ENCODE measurements at regions not wholly inside any gene's neighbourhood (a gene's known extent, or its start where the extent isn't known, plus 50 kb on each side); places are given as distances from the start of the nearest gene placed in this dataset.

DNA sequence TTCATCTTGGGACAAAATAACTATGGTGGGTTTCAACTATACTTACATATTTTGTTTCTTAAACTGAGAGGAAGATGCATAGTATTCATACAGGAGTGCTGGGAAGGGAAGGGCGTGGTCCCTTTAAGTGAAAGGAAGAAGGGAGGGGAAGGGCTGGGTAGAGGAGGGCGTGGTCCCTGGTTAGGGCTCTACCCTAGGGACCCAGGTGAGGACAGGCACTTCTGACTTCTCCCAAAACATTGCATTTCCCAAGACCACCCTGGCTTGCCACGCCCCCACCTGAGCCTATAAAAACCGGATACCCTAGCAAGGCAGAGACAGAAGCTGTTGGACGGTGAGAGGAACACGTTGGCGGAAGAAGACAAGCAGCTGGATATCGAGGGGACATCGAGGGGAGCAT, 157.6 kb upstream of the PLXNA4 start:
- Histone ChIP-seq H3K36me3 (ENCODE audit: control insufficient read depth in 2 of 2, insufficient read depth in 2 of 2, low read length in 2 of 2) (no peaks in the 10 kb centered on the region), H3K27ac (ENCODE audit: low read length) (no peak overlapping the region), H3K9me3 (ENCODE audit: control insufficient read depth in 2 of 2, low read length in 2 of 2) (no peaks in the 10 kb centered on the region), H3K27me3 (ENCODE audit: control insufficient read depth in 1 of 2, insufficient read depth in 2 of 2, low read length in 2 of 2) (no peaks in the 10 kb centered on the region), H3K4me1 (ENCODE audit: control insufficient read depth, insufficient read depth, low read length) (no peaks in the 10 kb centered on the region), H3K9ac (ENCODE audit: low read length in 2 of 2) (no peak overlapping the region), H3K4me3 (ENCODE audit: low read length in 2 of 2) (no peak overlapping the region)

DNA sequence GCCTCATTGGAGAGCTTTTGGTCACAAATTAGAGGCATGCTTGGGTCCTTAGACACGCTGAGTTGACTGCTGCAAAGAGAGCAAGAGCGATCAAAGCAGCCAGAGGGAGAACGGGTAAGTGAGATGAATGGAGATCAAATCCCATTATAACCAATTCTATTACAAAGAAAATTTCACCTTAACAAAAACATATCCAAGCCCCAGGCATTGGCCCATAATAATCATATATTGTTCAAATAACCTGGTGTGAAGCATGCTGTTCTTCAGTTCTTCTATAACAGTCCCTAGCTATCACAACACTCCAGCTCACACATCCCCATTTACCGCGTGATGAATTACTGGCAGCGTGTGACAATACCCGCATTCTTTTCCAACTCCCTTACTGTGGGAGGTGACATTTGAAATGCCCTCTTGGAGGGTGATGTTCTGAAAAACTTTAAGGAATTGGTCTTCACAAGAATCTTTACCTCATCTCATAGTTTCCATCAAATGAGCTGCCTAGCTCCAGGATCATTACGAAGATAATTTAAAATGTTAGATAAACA, 156.1 kb upstream of the PLXNA4 start:
- H3K27ac ChIP-seq (ENCODE audit: low read length): no peak overlapping the region
- H3K4me1 ChIP-seq (ENCODE audit: control insufficient read depth, insufficient read depth, low read length): no peaks in the 10 kb centered on the region
- peaks cover 0 to 1% of the 10 kb centered on the region in 2 donors for H3K27me3 ChIP-seq (ENCODE audit: control insufficient read depth in 1 of 2, insufficient read depth in 2 of 2, low read length in 2 of 2)
- H3K4me3 ChIP-seq (ENCODE audit: low read length in 2 of 2): no peak overlapping the region
- H3K36me3 ChIP-seq (ENCODE audit: control insufficient read depth in 2 of 2, insufficient read depth in 2 of 2, low read length in 2 of 2): no peaks in the 10 kb centered on the region
- H3K9me3 ChIP-seq (ENCODE audit: control insufficient read depth in 2 of 2, low read length in 2 of 2): no peaks in the 10 kb centered on the region
- no peak overlapping the region for H3K9ac ChIP-seq (ENCODE audit: low read length in 2 of 2)

DNA sequence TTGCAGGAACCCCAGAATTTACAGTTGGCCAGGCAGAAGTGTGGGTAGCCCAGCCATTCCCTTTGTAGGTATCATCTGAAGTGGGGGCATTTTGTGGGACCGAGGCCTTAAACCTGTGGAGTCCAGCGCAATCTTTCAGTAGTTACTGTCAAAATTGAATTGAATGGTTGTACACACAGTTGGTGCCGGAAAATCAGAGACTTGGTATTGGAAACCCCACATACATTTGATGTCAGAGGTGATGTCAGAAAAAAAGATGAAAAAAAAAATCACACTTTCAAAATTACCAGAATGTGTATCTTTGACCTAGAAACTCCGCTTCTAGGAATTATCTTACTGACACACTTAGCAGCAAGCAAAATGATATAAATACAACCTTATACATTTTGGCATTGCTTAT, 153.8 kb upstream of the PLXNA4 start:
- Histone ChIP-seq H3K4me1 (ENCODE audit: control insufficient read depth, insufficient read depth, low read length) (no peaks in the 10 kb centered on the region), H3K9me3 (ENCODE audit: control insufficient read depth in 2 of 2, low read length in 2 of 2) (no peaks in the 10 kb centered on the region), H3K4me3 (ENCODE audit: low read length in 2 of 2) (no peak overlapping the region), H3K36me3 (ENCODE audit: control insufficient read depth in 2 of 2, insufficient read depth in 2 of 2, low read length in 2 of 2) (no peaks in the 10 kb centered on the region), H3K27ac (ENCODE audit: low read length) (no peak overlapping the region), H3K27me3 (ENCODE audit: control insufficient read depth in 1 of 2, insufficient read depth in 2 of 2, low read length in 2 of 2) (peaks cover 0 to 3% of the 10 kb centered on the region in 2 donors), H3K9ac (ENCODE audit: low read length in 2 of 2) (no peak overlapping the region)

DNA sequence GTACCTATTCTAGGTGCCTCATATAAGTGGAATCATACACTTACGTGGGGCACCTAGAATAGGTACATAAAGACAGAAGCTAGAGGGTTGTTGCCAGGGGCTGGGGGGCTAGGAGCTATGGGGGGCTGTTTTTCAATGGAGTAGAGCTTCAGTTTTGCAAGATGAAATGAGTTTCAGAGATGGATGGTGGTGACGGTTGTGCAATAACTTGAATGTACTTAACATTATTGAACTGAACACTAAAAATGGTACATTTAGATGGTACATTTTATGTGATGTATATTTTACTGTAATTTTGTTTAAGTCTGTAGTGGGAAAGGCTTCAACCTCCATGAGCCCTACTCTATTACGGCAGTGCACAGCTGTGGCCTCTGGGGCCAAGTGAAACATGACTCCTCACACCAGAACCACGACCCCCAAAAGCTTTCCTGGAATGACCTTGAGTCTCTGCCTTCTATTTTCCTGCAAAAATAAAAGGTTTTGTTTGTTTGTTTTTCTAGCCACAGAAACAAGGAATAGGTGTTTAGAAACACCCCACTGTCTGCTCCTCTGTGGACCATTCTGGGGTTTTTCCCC, 147.3 kb upstream of the PLXNA4 start:
- no peaks in the 10 kb centered on the region for H3K4me1 ChIP-seq (ENCODE audit: control insufficient read depth, insufficient read depth, low read length)
- no peak overlapping the region for H3K4me3 ChIP-seq (ENCODE audit: low read length in 2 of 2)
- H3K27ac ChIP-seq (ENCODE audit: low read length): no peak overlapping the region
- H3K36me3 ChIP-seq (ENCODE audit: control insufficient read depth in 2 of 2, insufficient read depth in 2 of 2, low read length in 2 of 2): no peaks in the 10 kb centered on the region
- no peak overlapping the region for H3K9ac ChIP-seq (ENCODE audit: low read length in 2 of 2)
- peaks cover 0 to 3% of the 10 kb centered on the region in 2 donors for H3K27me3 ChIP-seq (ENCODE audit: control insufficient read depth in 1 of 2, insufficient read depth in 2 of 2, low read length in 2 of 2)
- no peaks in the 10 kb centered on the region for H3K9me3 ChIP-seq (ENCODE audit: control insufficient read depth in 2 of 2, low read length in 2 of 2)

DNA sequence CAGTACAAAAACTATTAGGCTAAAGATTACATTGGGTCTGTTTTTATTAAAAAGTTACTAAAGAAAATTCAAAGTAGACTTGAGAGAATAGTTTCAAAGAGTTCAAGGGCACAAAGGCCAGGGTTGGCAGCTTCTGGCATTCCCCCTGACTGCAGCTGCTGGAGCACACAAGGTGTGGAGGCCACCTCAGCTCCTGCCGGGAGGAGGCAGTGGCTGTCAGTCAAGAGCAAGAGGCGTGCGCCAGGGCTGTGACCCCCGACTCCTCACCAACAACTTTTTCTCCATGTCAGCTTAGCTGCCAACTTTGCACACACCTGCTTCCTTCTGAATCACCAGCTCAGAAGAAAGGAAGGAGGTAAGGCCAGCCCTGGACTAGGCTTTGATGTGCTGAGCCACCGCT, 144.6 kb upstream of the PLXNA4 start:
- no peak overlapping the region for H3K27ac ChIP-seq (ENCODE audit: low read length)
- H3K4me3 ChIP-seq (ENCODE audit: low read length in 2 of 2): no peak overlapping the region
- H3K9me3 ChIP-seq (ENCODE audit: control insufficient read depth in 2 of 2, low read length in 2 of 2): no peaks in the 10 kb centered on the region
- no peaks in the 10 kb centered on the region for H3K4me1 ChIP-seq (ENCODE audit: control insufficient read depth, insufficient read depth, low read length)
- H3K36me3 ChIP-seq (ENCODE audit: control insufficient read depth in 2 of 2, insufficient read depth in 2 of 2, low read length in 2 of 2): no peaks in the 10 kb centered on the region
- H3K9ac ChIP-seq (ENCODE audit: low read length in 2 of 2): no peak overlapping the region
- no peaks in the 10 kb centered on the region for H3K27me3 ChIP-seq (ENCODE audit: control insufficient read depth in 1 of 2, insufficient read depth in 2 of 2, low read length in 2 of 2)

DNA sequence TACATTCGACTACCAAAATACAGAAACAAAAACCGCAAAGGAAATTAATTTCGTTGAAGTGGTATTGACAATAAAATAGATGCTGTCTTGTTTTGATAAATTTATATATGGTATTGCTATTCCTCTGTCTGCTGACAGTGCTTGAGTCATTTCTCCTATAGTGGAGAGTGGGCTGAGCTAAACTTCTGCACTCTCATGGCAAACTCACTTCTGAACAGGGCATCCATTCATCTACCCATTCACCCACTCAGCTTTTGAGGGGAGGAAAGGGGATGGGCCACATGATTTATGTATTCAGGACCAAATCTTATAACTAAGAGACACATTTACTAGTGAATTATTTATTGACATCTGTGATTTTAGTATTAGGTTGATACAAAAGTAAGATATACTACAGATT, 137.6 kb upstream of the PLXNA4 start:
- Histone ChIP-seq H3K9me3 (ENCODE audit: control insufficient read depth in 2 of 2, low read length in 2 of 2) (no peaks in the 10 kb centered on the region), H3K36me3 (ENCODE audit: control insufficient read depth in 2 of 2, insufficient read depth in 2 of 2, low read length in 2 of 2) (no peaks in the 10 kb centered on the region), H3K4me1 (ENCODE audit: control insufficient read depth, insufficient read depth, low read length) (no peaks in the 10 kb centered on the region), H3K9ac (ENCODE audit: low read length in 2 of 2) (no peak overlapping the region), H3K27ac (ENCODE audit: low read length) (no peak overlapping the region), H3K27me3 (ENCODE audit: control insufficient read depth in 1 of 2, insufficient read depth in 2 of 2, low read length in 2 of 2) (no peaks in the 10 kb centered on the region), H3K4me3 (ENCODE audit: low read length in 2 of 2) (no peak overlapping the region)

DNA sequence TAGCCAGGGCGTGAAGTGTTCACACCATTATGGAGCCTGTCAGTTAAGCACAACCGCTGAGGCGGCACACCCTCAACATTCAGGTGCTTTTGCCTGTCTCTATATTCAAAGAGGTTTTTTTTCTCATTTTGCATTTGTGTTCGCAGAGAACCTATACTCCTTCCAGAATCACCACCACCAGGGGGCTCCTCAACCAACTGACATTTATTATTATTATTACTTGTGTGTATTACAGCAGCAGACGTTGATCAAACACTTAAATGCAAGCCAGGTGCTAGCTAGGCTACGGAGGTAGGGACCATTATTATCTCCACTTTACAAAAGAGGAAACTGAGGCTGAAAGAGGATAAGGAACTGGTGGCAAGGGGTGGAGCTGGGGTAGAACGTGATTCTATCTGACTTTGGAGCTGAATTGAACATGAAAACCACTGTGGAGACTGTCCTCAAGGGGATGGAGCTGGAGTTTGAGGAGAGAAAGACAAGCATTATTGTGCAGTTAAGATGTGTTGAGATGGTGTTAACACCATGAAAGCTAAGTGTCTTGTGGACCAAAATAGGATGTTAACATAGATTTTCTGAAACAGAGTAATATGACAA, 133.8 kb upstream of the PLXNA4 start:
- no peaks in the 10 kb centered on the region for H3K4me1 ChIP-seq (ENCODE audit: control insufficient read depth, insufficient read depth, low read length)
- no peaks in the 10 kb centered on the region for H3K36me3 ChIP-seq (ENCODE audit: control insufficient read depth in 2 of 2, insufficient read depth in 2 of 2, low read length in 2 of 2)
- H3K9ac ChIP-seq (ENCODE audit: low read length in 2 of 2): no peak overlapping the region
- no peak overlapping the region for H3K27ac ChIP-seq (ENCODE audit: low read length)
- H3K27me3 ChIP-seq (ENCODE audit: control insufficient read depth in 1 of 2, insufficient read depth in 2 of 2, low read length in 2 of 2): no peaks in the 10 kb centered on the region
- no peaks in the 10 kb centered on the region for H3K9me3 ChIP-seq (ENCODE audit: control insufficient read depth in 2 of 2, low read length in 2 of 2)
- no peak overlapping the region for H3K4me3 ChIP-seq (ENCODE audit: low read length in 2 of 2)

DNA sequence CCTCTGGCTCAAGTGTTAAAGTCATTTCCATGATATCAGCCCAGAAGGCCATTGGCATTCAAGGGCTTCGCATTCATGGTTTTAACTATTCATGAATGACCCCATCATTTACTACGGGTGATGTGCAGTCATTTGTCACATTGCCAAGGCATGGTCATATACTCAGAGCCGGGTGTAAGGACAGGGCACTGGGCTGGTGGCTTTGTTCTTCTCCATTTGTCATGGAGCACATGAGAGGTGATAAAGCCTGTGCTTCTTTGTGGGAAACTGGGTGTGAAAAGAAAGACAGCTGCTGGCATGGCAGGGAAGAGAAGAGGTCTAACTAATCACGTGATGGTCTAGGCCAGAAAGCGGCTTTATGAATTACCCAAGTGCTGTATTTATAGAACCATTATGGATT, 132.2 kb upstream of the PLXNA4 start:
- H3K36me3 ChIP-seq (ENCODE audit: control insufficient read depth in 2 of 2, insufficient read depth in 2 of 2, low read length in 2 of 2): no peaks in the 10 kb centered on the region
- no peak overlapping the region for H3K27ac ChIP-seq (ENCODE audit: low read length)
- no peak overlapping the region for H3K9ac ChIP-seq (ENCODE audit: low read length in 2 of 2)
- H3K4me1 ChIP-seq (ENCODE audit: control insufficient read depth, insufficient read depth, low read length): no peaks in the 10 kb centered on the region
- H3K27me3 ChIP-seq (ENCODE audit: control insufficient read depth in 1 of 2, insufficient read depth in 2 of 2, low read length in 2 of 2): no peaks in the 10 kb centered on the region
- no peaks in the 10 kb centered on the region for H3K9me3 ChIP-seq (ENCODE audit: control insufficient read depth in 2 of 2, low read length in 2 of 2)
- H3K4me3 ChIP-seq (ENCODE audit: low read length in 2 of 2): no peak overlapping the region

DNA sequence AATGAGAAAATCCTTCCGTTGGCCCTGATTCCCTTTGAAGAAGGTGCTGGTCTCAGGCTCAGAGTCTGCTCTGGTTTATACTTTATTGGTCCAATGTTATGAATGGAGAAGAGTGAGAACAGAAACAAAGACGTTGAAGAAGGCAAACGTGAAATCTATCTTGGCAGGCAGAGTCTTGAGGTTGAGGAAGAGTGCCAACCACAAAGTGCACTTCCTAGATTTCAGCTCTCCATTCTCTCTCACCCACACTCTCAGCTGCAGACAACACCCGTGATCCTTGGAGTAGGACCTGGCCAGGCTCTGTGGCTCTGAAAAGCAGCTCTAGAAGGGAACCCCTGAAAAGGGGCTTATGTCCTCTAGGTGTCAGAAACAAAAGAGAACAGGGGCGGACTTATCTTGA, 128.9 kb upstream of the PLXNA4 start:
- no peaks in the 10 kb centered on the region for H3K9me3 ChIP-seq (ENCODE audit: control insufficient read depth in 2 of 2, low read length in 2 of 2)
- no peaks in the 10 kb centered on the region for H3K36me3 ChIP-seq (ENCODE audit: control insufficient read depth in 2 of 2, insufficient read depth in 2 of 2, low read length in 2 of 2)
- no peaks in the 10 kb centered on the region for H3K27me3 ChIP-seq (ENCODE audit: control insufficient read depth in 1 of 2, insufficient read depth in 2 of 2, low read length in 2 of 2)
- no peak overlapping the region for H3K9ac ChIP-seq (ENCODE audit: low read length in 2 of 2)
- no peaks in the 10 kb centered on the region for H3K4me1 ChIP-seq (ENCODE audit: control insufficient read depth, insufficient read depth, low read length)
- H3K27ac ChIP-seq (ENCODE audit: low read length): no peak overlapping the region
- H3K4me3 ChIP-seq (ENCODE audit: low read length in 2 of 2): no peak overlapping the region

DNA sequence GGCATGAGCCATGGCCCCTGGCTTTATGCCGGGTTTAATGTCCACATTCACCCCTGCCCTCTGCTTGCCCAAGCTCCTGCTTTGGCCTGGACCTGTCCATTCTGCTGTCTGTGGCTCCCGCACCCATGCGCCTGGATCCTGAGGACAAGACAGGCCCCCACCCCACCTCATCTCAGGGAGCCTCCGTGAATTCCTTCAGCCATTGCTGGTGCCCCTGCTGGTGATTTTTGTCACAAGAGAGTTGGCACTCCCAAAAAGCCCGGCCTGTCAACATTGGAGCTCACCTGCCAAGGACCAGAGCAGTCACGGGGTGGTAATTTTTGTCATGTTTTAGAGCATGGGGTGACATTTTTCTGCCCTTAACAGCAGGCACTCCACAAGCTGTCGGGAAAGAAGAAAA, 127.5 kb upstream of the PLXNA4 start:
- Histone ChIP-seq H3K9ac (ENCODE audit: low read length in 2 of 2) (no peak overlapping the region), H3K4me3 (ENCODE audit: low read length in 2 of 2) (no peak overlapping the region), H3K9me3 (ENCODE audit: control insufficient read depth in 2 of 2, low read length in 2 of 2) (no peaks in the 10 kb centered on the region), H3K27me3 (ENCODE audit: control insufficient read depth in 1 of 2, insufficient read depth in 2 of 2, low read length in 2 of 2) (no peaks in the 10 kb centered on the region), H3K36me3 (ENCODE audit: control insufficient read depth in 2 of 2, insufficient read depth in 2 of 2, low read length in 2 of 2) (no peaks in the 10 kb centered on the region), H3K27ac (ENCODE audit: low read length) (no peak overlapping the region), H3K4me1 (ENCODE audit: control insufficient read depth, insufficient read depth, low read length) (no peaks in the 10 kb centered on the region)

DNA sequence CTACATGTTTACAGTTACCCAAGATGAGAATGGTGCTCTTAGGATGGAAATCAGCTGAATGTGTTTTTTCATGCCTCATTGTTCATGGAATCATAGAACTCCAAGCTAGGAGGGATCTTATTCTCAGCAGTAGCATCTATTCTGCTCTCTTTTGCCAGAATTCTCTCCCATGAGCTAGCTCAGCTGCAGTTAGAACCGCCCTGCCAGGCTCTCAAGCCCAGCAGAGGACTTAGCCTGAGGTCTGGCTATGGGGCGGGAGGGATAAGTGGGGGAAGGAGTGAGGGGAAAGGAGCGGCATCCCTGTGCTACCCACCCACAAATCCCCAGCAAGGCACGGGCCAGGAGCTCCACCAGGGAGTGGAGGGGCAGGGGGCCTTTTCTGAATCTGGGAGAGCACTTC, 120.7 kb upstream of the PLXNA4 start:
- Histone ChIP-seq H3K9me3 (ENCODE audit: control insufficient read depth in 2 of 2, low read length in 2 of 2) (no peaks in the 10 kb centered on the region), H3K4me1 (ENCODE audit: control insufficient read depth, insufficient read depth, low read length) (no peaks in the 10 kb centered on the region), H3K4me3 (ENCODE audit: low read length in 2 of 2) (no peak overlapping the region), H3K36me3 (ENCODE audit: control insufficient read depth in 2 of 2, insufficient read depth in 2 of 2, low read length in 2 of 2) (no peaks in the 10 kb centered on the region), H3K27ac (ENCODE audit: low read length) (no peak overlapping the region), H3K9ac (ENCODE audit: low read length in 2 of 2) (no peak overlapping the region), H3K27me3 (ENCODE audit: control insufficient read depth in 1 of 2, insufficient read depth in 2 of 2, low read length in 2 of 2) (peaks cover 0 to 6% of the 10 kb centered on the region in 2 donors)

All from stomach smooth muscle (tissue), 2 donors.